T47D (cell line): ENCODE measurements at regions not wholly inside any gene's neighbourhood (a gene's known extent, or its start where the extent isn't known, plus 50 kb on each side); places are given as distances from the start of the nearest gene placed in this dataset.

Source experiments
- DNase-seq, 2 experiments: peaks; one replicate each; pipeline versions ENCODE4 v3.0.0 to v3.0.0-alpha.2; 2011 to 2012; ENCODE audit warnings: low read depth in 1 of 2, low spot score in 1 of 2
- JUND ChIP-seq: IDR thresholded peaks from 2 replicates; pipeline ENCODE4 v1.6.1; 2012; ENCODE audit warnings: low read depth
- in situ Hi-C: cut with HindIII; loops from 2 replicates; pipeline ENCODE4 v1.10.0; 2016; ENCODE audit warnings: low sequenced_read_pairs, low pct_unique_long_range_greater_than_20kb

DNA sequence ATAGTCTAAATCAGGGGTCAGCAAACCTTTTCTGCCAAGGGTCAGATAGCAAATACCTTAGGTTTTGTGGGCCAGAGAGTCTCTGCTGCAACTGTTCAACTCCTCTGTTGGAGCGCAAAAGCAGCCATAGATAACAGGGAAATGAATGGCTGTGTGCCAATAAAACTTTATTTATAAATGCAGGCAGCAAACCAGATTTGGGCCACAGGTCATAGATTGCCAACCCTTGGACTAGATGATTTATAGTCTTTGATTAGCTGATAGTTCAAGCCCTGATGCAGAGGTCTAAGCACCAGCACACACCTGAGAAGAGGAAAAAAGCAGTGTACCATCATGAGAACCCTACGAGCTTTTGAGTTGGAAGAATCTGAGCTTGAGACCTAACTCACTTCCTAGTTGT, 86.0 kb upstream of the DYNLRB2 start:
- DNase-seq, result no peak
- TF ChIP-seq JUND, result no peak
- in situ Hi-C loops, result no loop called here

DNA sequence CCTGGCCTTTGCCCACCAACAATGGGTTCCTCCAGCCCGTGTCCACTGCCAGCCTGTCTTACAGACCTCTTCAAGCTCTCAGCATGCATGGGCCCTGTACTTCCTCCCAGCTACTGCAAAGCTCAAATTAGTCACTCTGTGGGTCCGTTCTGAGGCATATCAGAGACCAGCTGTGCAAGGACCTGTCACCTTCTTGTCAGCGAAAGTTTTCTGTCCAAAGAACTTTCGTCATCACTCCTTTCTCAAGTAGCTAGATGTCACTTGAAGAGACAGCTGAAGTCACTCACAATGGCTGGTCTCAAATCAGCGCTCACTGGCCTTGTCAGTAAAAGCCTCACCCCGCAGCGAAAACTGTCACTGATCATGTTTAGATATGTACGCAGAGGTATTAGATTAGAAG, 91.4 kb upstream of the DYNLRB2 start:
- no peak for DNase-seq
- in situ Hi-C loops, result no loop called here
- no peak for TF ChIP-seq JUND

DNA sequence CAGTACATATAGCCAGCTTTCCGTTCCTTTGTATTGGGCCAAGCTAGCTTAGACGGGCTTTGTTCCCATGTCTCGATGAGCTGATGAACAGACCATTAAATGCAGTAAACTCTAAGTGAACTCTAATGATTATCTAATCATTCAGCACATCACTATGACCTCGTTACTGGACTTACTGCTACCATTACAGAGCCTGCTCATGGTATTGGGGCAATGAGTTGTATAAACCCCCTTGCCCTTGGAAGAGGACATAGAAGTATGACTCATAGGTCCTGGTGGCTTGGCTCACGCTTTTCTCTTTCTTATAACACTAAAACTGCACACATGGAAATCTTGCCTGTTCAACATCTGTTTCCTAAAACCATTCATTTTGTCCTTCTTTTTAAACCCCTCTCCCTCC, 93.6 kb upstream of the DYNLRB2 start:
- DNase-seq, result no peak
- in situ Hi-C loops, result no loop called here
- no peak for TF ChIP-seq JUND

DNA sequence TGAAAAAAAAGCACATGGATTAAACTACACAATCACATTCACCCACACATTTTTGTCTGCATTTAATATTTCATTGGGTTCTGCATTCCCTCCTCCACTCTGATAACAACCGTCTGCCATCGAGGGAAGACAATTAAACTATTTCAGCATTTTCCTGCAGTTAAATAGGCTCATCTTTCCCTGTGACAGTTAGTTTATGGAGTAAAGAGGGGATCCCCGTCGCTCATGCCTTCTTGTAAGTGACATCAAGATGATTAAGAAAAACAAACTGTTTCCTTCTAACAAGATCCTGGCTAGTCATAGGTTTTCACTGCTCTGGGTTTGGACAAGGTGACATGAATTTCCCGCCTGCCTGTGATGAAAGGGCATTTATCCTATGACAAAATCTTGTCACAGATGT, 98.0 kb upstream of the DYNLRB2 start:
- no peak for DNase-seq
- TF ChIP-seq JUND, result no peak
- in situ Hi-C loops, result no loop called here

DNA sequence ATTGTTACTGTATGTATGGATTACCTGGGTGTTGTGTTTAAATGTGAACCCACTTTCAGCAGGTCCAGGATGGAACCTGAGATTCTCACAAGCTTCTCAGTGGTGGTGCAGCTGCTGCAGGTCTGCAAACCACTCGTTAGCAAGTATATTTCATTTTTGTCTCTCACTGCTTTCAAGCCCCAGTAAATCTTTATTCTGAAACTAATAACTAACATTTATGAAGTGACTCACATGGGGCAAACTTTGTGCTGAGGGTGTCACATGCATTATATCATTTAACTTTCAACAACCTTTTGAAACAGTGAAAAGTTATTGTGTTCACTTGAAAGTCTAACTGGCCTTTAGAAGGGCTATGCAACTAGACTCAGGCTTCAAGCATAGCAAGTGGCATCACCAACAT, 98.9 kb upstream of the DYNLRB2 start:
- in situ Hi-C loops, result no loop called here
- TF ChIP-seq JUND, result no peak
- DNase-seq, result no peak

DNA sequence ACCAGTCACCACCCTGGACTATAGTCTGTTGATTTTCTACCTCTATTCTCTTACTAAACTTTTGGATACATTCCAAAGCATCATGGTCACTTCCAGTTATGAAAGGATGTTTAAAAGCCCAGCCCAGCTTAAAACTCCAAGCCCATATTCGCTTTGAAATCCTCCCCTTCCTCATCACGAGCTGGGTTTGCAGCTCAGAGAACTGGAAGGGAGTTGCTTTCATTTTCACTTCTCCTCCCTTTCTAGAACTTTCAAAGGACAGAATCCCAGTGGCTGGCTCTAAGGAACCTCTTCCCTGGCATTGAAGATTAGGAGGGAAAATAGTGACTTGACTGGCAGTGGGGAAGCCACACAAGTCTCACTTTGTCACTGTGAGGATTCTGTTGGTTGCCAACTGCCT, 100.1 kb upstream of the DYNLRB2 start:
- in situ Hi-C loops, result no loop called here
- no peak for DNase-seq
- TF ChIP-seq JUND, result no peak

DNA sequence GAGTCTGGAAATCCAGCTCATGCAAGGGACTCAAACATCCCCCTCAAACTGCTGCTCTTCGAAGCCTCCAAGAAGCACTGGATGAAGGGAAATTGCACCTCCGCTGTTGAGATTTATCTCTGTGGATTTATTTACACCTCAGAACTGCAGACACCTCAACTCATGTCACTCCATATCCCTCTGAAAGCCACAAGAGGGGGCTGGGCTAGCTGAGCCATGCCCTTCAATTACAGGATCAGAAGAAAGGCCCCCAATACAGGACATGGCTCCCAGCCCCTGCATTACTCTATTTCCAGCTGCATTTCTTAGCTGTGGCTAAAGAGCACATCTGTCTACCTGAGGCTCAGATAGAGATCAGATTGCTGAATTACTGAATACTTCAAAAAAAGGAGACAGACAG, 103.1 kb upstream of the DYNLRB2 start:
- DNase-seq, result no peak
- in situ Hi-C loops, result no loop called here
- no peak for TF ChIP-seq JUND

DNA sequence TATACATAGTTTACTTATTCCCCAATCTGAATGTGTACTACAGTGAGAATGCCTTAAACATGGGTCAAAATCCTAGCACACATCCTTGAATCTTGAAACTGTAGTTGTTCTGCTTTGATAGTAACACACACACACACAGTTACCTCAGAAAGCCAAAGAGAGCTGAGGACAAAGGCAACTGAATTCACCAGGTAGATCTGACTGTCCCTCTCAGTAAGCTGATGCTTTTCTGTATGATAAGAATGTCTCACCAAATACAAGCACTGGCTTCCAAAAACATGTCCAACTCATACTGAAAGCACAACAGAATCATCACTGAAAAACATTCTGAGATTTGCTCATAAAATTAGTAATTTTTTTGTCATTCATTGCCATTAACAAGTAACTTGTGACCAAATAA, 104.3 kb upstream of the DYNLRB2 start:
- in situ Hi-C loops, result no loop called here
- no peak for DNase-seq
- TF ChIP-seq JUND, result no peak

DNA sequence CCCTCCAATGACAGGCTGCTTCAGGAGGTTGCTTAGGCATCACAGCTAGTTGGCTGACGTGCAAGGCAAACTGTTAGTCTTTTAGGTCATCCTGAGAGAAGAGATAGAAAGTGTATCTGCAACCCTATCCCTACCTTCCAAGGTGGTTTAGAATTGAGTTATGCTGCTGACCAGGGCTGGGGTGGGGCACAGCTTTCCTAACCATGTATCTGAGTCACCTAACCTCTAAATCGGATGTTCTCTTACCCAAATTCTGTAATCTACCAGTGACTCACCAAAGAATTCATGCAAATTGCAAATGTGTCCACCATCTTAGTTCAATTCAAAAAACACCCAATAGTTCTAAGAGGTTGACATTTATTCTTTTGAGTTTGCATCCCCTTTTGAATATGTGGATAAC, 107.2 kb upstream of the DYNLRB2 start:
- TF ChIP-seq JUND, result no peak
- DNase-seq, result no peak
- in situ Hi-C loops, result no loop called here

DNA sequence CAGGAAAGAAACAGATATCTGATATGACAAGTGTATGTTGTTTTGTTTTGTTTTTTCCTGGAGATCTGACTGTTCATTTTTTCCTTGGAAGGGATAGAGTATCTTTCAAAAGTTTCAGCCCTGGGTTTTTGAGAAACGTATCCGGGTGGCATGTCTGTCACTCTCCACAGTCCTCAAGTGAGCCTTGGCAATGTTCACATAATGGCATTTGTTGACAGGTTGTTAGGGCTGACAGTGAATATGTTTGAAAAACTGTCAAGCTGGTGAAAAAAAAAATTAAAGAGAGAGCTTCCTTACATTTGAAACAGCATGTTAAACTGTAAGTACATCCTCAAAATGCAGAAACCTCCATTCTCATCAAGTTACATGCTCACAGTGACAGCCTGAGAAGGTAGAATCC, 113.0 kb upstream of the DYNLRB2 start:
- DNase-seq, result no peak
- in situ Hi-C loops, result no loop called here
- no peak for TF ChIP-seq JUND

DNA sequence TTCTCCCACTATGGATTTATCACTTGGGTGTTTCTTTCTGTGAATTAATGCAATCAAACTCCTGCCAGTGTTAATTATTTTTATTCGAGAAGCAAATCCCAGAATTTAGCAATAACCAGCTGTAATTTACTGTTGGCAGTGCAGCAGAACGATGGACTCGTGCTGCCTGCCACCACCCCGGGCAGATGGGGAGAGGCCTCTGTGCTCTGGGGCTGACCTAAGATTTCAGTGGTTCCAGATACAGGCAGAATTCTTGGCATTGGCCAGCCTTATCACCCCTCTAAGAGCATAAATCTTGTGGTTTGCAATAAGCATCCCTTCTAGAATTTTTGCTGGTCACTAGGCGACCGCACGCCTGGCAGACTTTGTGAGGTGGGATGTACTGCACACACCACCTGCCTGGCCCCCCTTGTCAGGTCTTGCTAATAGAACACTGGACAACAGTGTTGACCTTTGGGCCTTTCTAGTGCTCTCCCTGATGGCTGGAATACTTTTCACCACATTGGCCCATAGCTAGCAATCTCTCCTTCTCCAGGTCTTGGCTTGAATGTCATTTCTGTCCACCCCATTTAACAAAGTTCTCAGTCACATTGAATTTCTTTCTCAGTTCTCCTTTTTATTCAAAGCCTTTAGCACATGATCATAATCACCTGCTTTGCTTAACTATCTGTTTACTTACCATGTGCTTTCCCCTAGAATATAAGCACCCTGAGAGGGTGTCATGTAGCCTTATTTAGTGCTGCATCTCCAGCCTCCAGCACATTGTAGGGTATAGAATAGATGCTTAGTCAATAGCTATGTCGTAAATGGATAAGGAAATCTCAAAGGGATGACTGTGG, 122.1 kb upstream of the DYNLRB2 start:
- in situ Hi-C loops, result no loop called here
- no peak for TF ChIP-seq JUND
- DNase-seq, result no peak

DNA sequence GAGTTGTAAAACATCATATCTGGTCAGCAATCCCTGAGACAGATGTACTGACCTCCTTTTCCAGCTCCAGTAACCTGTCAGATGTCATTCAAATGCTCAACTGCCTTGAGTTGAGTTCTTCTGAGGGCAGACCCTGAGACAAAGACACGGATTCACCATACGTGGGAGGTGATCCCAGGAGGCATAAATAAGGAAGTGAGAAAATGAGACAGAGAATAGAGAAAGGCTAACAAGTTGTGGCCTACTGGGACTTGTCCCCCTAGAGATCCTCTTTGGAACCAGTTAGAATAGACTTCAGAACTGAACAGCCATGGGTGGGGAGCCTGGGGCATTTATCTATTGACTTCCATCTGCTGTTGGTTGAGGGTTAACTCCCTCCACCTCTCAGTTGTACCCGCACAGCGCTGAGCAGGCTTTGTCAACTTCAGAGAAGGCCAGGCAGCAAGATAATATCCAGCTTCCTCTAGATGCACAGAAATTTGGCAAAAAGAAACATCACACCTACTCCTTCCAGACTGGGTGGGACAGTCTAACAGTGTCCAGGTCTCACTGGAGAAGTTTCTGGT, 123.0 kb upstream of the DYNLRB2 start:
- in situ Hi-C loops, result no loop called here
- TF ChIP-seq JUND, result no peak
- no peak for DNase-seq

DNA sequence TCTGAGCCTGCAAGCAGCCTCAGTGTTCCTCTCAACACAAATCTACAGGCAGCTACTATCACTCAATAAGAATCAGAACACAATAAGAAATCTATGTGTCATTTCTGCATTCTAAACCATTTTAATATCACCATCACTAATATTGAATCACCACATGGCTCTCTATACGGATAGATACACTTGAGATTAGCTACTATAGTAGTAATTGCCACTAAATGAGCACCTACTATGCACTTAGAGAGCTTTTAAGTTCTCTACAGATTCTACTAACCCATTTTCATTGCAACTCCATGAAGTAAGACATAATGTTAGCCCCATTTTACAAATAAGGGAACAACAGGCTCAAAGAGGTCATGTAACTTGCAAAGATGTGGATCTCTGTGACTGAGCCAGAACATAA, 132.8 kb upstream of the DYNLRB2 start:
- no peak for TF ChIP-seq JUND
- in situ Hi-C loops, result no loop called here
- no peak for DNase-seq
